VCaP (cell line): ENCODE measurements at regions not wholly inside any gene's neighbourhood (a gene's known extent, or its start where the extent isn't known, plus 50 kb on each side); places are given as distances from the start of the nearest gene placed in this dataset.

Source experiments
- H3K27ac ChIP-seq: fragments of 450-650 bp; 2 replicates; pipeline ENCODE4 v1.5.1; 2017
- TF ChIP-seq, protein P1 (sequence below): fragments of 450-650 bp; conservative IDR thresholded peaks from 2 replicates; pipeline ENCODE4 v1.5.1; 2017; ENCODE audit warnings: mild to moderate bottlenecking, moderate library complexity

DNA sequence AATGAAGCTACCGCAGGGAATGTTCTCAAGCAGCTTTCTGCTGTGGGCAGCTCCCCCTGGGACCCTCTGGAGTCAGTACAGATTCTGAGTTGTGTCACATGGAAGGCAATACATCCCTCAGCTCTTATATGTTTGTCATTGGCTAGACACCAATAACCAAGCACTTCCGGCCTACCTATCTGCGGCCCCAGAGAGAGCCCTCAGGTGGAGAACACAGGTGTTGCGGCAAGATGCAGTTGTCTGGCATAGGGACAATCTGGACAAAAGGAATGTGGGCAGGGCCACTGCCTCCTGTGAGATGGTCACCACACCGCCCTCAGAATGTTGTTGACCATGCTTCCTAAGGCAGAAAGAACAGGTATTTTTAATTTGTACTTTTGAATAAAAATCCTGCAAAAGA, 118.7 kb downstream of the BRMS1L start:
- no peak overlapping the region for H3K27ac ChIP-seq
- TF ChIP-seq, protein P1, sequence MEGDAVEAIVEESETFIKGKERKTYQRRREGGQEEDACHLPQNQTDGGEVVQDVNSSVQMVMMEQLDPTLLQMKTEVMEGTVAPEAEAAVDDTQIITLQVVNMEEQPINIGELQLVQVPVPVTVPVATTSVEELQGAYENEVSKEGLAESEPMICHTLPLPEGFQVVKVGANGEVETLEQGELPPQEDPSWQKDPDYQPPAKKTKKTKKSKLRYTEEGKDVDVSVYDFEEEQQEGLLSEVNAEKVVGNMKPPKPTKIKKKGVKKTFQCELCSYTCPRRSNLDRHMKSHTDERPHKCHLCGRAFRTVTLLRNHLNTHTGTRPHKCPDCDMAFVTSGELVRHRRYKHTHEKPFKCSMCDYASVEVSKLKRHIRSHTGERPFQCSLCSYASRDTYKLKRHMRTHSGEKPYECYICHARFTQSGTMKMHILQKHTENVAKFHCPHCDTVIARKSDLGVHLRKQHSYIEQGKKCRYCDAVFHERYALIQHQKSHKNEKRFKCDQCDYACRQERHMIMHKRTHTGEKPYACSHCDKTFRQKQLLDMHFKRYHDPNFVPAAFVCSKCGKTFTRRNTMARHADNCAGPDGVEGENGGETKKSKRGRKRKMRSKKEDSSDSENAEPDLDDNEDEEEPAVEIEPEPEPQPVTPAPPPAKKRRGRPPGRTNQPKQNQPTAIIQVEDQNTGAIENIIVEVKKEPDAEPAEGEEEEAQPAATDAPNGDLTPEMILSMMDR, result peak; percentile 52

DNA sequence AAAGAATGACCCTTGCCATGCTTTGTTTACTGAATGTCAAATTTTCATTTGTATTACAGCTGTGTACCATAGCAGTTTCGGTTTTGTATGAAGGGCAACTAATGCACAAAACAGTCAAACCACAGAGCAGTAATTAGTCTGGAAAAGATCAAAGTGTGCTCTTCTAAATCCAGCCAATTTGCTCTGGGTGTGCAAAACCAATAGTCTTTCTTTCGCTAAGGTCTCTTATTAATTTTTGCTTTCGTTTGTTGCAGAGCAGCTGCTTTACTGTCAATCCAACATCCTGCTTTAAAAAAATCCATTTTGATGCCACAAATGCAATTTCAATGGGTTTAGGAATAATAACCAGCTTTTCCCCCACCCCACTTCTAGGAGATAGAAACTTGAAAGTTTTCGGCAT, 114.2 kb downstream of the BRMS1L start:
- no peak overlapping the region for H3K27ac ChIP-seq

DNA sequence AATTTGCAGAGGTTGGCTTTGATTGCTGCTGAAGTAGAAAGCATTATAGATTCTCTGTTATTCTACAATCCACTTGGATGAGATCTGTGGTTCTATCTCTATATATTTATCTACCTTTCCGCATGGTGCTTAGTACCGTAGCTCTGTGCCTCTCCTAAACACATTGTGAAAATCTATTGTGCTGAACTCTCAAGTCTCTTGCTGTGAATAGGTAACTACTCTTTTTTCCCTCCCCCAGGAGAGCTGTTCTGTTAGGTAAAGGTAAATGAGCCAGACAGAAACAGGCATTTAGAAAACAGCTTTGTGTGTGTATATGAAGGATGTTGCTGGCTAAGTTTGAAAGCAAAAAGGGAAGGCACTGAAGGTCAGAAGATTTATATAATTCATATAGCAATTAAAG, 112.6 kb downstream of the BRMS1L start:
- H3K27ac ChIP-seq, result no peak overlapping the region
- TF ChIP-seq, protein P1, result no peak

More for the DNA sequence above, 114.2 kb downstream of the BRMS1L start:
- TF ChIP-seq, protein P1, result no peak

DNA sequence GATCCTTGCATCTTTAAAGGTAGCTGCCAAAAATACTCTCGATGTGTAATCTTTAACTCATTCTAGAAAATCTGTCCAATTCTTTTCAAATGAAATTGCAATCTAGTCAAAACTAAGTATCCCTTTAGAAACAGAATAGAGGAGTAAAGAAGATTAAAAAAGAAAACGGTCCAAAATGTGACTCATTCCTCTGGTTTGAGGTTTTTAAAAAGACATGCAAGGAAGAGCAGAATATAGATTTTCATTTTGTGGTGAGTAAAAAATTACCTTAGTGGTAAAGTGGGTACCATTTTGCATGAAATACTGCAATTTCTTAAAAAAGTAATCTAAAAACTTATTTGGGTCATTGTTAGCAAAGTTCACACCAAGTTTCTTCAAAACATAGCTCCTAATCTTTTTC, 108.4 kb downstream of the BRMS1L start:
- H3K27ac ChIP-seq, result no peak overlapping the region
- TF ChIP-seq, protein P1, result no peak

DNA sequence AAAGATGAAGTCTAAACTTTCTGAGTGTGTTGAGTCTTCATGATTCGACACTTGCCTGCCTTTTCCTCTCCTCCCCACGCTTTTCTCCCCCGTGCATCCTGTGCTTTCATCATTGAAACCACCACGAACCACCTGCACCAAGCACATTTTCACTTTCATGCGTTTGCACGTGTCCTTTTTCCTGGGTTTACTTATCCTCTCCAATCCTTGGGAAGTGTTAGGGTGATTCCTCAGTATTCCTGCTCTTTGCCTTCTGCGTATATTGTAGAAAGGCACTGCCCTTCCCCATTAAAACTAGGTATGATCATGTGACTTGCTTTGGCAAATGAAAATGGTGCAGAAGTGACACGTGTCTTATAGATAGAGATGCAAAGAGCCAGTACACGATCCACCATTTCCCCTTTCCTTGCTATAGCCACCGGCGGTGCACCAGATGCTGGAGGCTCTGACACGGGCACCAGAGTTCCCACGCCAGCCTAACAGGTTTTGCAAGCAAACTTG, 106.6 kb downstream of the BRMS1L start:
- no peak overlapping the region for H3K27ac ChIP-seq
- TF ChIP-seq, protein P1, result no peak

DNA sequence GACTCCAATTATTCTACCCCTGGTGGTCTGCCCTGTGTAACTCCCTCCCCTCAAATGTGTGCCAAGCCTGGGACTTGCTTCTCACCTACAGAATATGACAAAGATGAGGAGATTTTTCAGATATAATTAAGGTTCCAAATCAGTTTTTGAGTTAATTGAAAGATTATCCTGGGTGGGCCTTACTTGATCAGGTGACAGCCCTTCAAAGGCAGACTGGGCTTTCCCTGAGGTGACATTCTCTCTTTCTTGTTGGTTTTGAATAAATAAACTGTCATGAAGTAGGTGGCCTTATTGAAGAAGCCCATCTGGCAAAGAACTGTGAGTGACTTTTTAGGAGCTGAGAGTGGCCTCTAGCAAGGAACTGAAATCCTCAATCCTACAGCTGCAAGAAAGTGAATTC, 106.0 kb downstream of the BRMS1L start:
- TF ChIP-seq, protein P1, result no peak
- no peak overlapping the region for H3K27ac ChIP-seq

DNA sequence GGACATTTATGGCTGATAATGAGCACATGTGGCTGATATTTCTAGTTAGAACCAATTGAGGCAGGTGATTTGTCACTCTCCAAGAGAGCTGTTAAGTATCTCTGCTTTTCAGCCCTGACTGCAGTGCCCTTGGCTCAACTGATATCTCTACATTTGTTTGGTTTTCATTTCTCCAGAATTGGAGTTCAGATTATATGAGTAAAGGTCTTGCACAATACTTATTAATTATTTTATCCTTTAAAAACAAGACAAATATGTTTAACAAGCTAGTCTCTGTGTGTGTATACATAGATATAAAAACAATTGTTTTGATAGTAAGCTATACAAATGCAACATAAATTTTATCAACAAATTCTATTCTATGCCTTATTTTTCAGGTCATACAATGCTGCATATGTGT, 105.2 kb downstream of the BRMS1L start:
- TF ChIP-seq, protein P1, result no peak
- H3K27ac ChIP-seq, result no peak overlapping the region
